ENCODE measurements at regions not wholly inside any gene's neighbourhood (a gene's known extent, or its start where the extent isn't known, plus 50 kb on each side); places are given as distances from the start of the nearest gene placed in this dataset.

- H3K14ac ChIP-seq (ENCODE audit: insufficient read depth, low read length): no peak overlapping the region
- H3K4me2 ChIP-seq (ENCODE audit: insufficient read depth, insufficient read length, low read length): no peak overlapping the region
- H3K27ac ChIP-seq (ENCODE audit: insufficient read length, low read depth, low read length): no peak overlapping the region
- no peaks in the 10 kb centered on the region for H4K20me1 ChIP-seq (ENCODE audit: control insufficient read depth, insufficient read depth, insufficient read length)
- H3K23me2 ChIP-seq (ENCODE audit: insufficient read length, low read depth, low read length, poor library complexity, severe bottlenecking): no peaks in the 10 kb centered on the region
- Mint-ChIP-seq H3K27ac (0 out of 7 replicates have a peak overlapping the region, but pooled peaks of 1 of the 3 experiments have one; percentile 28), H3K27me3 (ENCODE audit: low read depth) (no peaks in the 10 kb centered on the region), H3K4me1 (peaks cover 3 to 11% of the 10 kb centered on the region in 2 experiments; a peak in 3 of 4 replicates), H3K4me3 (no peak overlapping the region), H3K36me3 (ENCODE audit: insufficient read depth in 1 of 3, low read depth in 3 of 3) (no peaks in the 10 kb centered on the region), H3K9me3 (no peaks in the 10 kb centered on the region)
- H4K5ac ChIP-seq (ENCODE audit: insufficient read length, low read depth, low read length): no peak overlapping the region
- H3K9ac ChIP-seq (ENCODE audit: extremely low read depth, insufficient read length, low read length): no peak overlapping the region
- no peak overlapping the region for H2BK12ac ChIP-seq (ENCODE audit: insufficient read length, low read depth, low read length)
- H2BK15ac ChIP-seq (ENCODE audit: low read depth, low read length): no peak overlapping the region
- H4K8ac ChIP-seq (replicated peaks; ENCODE audit: insufficient read length, low read depth, low read length): no peak overlapping the region
- H3K4ac ChIP-seq (ENCODE audit: low read depth, low read length): no peak overlapping the region
- H3K79me2 ChIP-seq (ENCODE audit: insufficient read depth, low read length): no peaks in the 10 kb centered on the region
- no peak overlapping the region for H2BK120ac ChIP-seq (ENCODE audit: low read depth, low read length, poor library complexity, severe bottlenecking)
- H2BK20ac ChIP-seq (ENCODE audit: low read depth, low read length, poor library complexity, severe bottlenecking): no peak overlapping the region
- H3K79me1 ChIP-seq (ENCODE audit: insufficient read depth, low read depth, low read length, poor library complexity, severe bottlenecking): no peaks in the 10 kb centered on the region
- H2AK5ac ChIP-seq (ENCODE audit: insufficient read length, low read length): no peak overlapping the region
- no peak overlapping the region for H2BK5ac ChIP-seq (ENCODE audit: insufficient read length, low read length)
- H3K56ac ChIP-seq (ENCODE audit: insufficient read length, low read depth, low read length): no peak overlapping the region
- no peak for DNase-seq
- H3K27me3 ChIP-seq (ENCODE audit: insufficient read depth, low read length): no peaks in the 10 kb centered on the region
- TF ChIP-seq, protein P1, sequence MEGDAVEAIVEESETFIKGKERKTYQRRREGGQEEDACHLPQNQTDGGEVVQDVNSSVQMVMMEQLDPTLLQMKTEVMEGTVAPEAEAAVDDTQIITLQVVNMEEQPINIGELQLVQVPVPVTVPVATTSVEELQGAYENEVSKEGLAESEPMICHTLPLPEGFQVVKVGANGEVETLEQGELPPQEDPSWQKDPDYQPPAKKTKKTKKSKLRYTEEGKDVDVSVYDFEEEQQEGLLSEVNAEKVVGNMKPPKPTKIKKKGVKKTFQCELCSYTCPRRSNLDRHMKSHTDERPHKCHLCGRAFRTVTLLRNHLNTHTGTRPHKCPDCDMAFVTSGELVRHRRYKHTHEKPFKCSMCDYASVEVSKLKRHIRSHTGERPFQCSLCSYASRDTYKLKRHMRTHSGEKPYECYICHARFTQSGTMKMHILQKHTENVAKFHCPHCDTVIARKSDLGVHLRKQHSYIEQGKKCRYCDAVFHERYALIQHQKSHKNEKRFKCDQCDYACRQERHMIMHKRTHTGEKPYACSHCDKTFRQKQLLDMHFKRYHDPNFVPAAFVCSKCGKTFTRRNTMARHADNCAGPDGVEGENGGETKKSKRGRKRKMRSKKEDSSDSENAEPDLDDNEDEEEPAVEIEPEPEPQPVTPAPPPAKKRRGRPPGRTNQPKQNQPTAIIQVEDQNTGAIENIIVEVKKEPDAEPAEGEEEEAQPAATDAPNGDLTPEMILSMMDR (conservative IDR thresholded peaks at IDR 0.05): no peak
- H3T11ph ChIP-seq (ENCODE audit: low read length): no peak overlapping the region
- no peaks in the 10 kb centered on the region for H3K9me3 ChIP-seq (ENCODE audit: control insufficient read depth, low read depth, low read length)
- H3K23ac ChIP-seq (ENCODE audit: insufficient read length, low read depth, low read length): no peak overlapping the region
- H2AFZ ChIP-seq (ENCODE audit: low read length): no peak overlapping the region
- H3K4me1 ChIP-seq (ENCODE audit: insufficient read depth, low read length): no peaks in the 10 kb centered on the region; the same call in 1 of the 2 replicates
- WGBS (ENCODE audit: extremely low coverage, insufficient read length, low lambda C conversion rate): no CpG with 5 or more reads among the region's 2 CpGs
- H4K91ac ChIP-seq (ENCODE audit: insufficient read length, low read depth, low read length): no peak overlapping the region
- H3K18ac ChIP-seq (ENCODE audit: insufficient read length, low read depth, low read length): no peak overlapping the region
Observed at GRCh38 chr11:110862407-110862806, 150.2 kb upstream of the ARHGAP20 start.
